LNCAP (cell line): ENCODE measurements at regions not wholly inside any gene's neighbourhood (a gene's known extent, or its start where the extent isn't known, plus 50 kb on each side); places are given as distances from the start of the nearest gene placed in this dataset.

Experiments used
- CTCF ChIP-seq: fragments of 450-650 bp; IDR thresholded peaks from 2 replicates; pipeline ENCODE4 v1.5.1; 2017; ENCODE audit warnings: mild to moderate bottlenecking

GRCh38 chr5:162762119-162762518 lies 675.3 kb upstream of the CCNG1 start:
- TF ChIP-seq CTCF = no peak

GRCh38 chr5:162769019-162769418 lies 668.4 kb upstream of the CCNG1 start:
- TF ChIP-seq CTCF = no peak

- no peak for TF ChIP-seq CTCF
These were observed 651.7 kb upstream of the CCNG1 start for GRCh38 chr5:162785673-162786072.

GRCh38 chr5:162786234-162786633 lies 651.2 kb upstream of the CCNG1 start:
- no peak for TF ChIP-seq CTCF

GRCh38 chr5:162796507-162796906 lies 640.9 kb upstream of the CCNG1 start:
- TF ChIP-seq CTCF = no peak

- TF ChIP-seq CTCF = no peak
These were observed 637.1 kb upstream of the CCNG1 start for GRCh38 chr5:162800301-162800700.

- no peak for TF ChIP-seq CTCF
These were observed 636.2 kb upstream of the CCNG1 start for GRCh38 chr5:162801235-162801634.

- TF ChIP-seq CTCF = no peak
These were observed 631.2 kb upstream of the CCNG1 start for GRCh38 chr5:162806195-162806594.
